SU-DHL-6 (cell line): ENCODE measurements at regions not wholly inside any gene's neighbourhood (a gene's known extent, or its start where the extent isn't known, plus 50 kb on each side); places are given as distances from the start of the nearest gene placed in this dataset.

Experiments
- H2AFZ ChIP-seq: fragments of 200-600 bp; sonication (generic); 2 replicates; pipeline ENCODE4 v1.6.1; 2014; ENCODE audit warnings: low read depth, mild to moderate bottlenecking, moderate library complexity, mixed read lengths, antibody characterized with exemption, low read length; ENCODE audit not compliant: severe bottlenecking
- H3F3A ChIP-seq: fragments of 200-600 bp; shearing (Covaris generic); 2 replicates; pipeline ENCODE4 v1.6.0; 2016; ENCODE audit warnings: antibody characterized with exemption, mild to moderate bottlenecking; ENCODE audit not compliant: insufficient read depth
- H3K27ac ChIP-seq: fragments of 200-600 bp; sonication (generic); 2 replicates; pipeline ENCODE4 v1.5.1; 2016; ENCODE audit warnings: low read depth, mild to moderate bottlenecking, low read length, moderate library complexity, mixed read lengths
- H3K27me3 ChIP-seq: fragments of 200-600 bp; sonication (generic), shearing (Covaris generic); 2 replicates; pipeline ENCODE4 v1.6.0; 2014; ENCODE audit warnings: mild to moderate bottlenecking, low read length
- H3K36me3 ChIP-seq: fragments of 200-600 bp; sonication (generic); 2 replicates; pipeline ENCODE4 v1.6.1; 2014; ENCODE audit warnings: mild to moderate bottlenecking, low read length, mixed read lengths
- H3K4me2 ChIP-seq: fragments of 300-600, 200-600 bp; shearing (Covaris generic), sonication (generic); 2 replicates; pipeline ENCODE4 v1.6.0; 2014; ENCODE audit warnings: low read length, low read depth, mild to moderate bottlenecking; ENCODE audit not compliant: poor library complexity, severe bottlenecking
- H3K4me3 ChIP-seq: fragments of 200-600 bp; sonication (generic); 2 replicates; pipeline ENCODE4 v1.5.1; 2014; ENCODE audit warnings: antibody characterized with exemption, low read length, mild to moderate bottlenecking, mixed read lengths; ENCODE audit not compliant: insufficient read depth, poor library complexity, severe bottlenecking
- H3K79me2 ChIP-seq: fragments of 200-600 bp; sonication (generic); 2 replicates; pipeline ENCODE4 v1.6.1; 2014; ENCODE audit warnings: mild to moderate bottlenecking, low read length, moderate library complexity; ENCODE audit not compliant: insufficient read depth
- H3K9ac ChIP-seq: fragments of 200-600 bp; sonication (generic); 2 replicates; pipeline ENCODE4 v1.7.0; 2014; ENCODE audit warnings: mild to moderate bottlenecking, low read length
- H3K9me2 ChIP-seq: fragments of 200-600 bp; sonication (generic); replicated peaks from 2 replicates; pipeline ENCODE4 v1.6.1; 2014; ENCODE audit warnings: low read length; ENCODE audit not compliant: insufficient read depth
- H3K9me3 ChIP-seq: fragments of 200-600 bp; sonication (generic); 2 replicates; pipeline ENCODE4 v1.6.1; 2014; ENCODE audit warnings: low read length, mixed read lengths; ENCODE audit not compliant: insufficient read depth
- H4K20me1 ChIP-seq: fragments of 200-600 bp; sonication (generic); 2 replicates; pipeline ENCODE4 v1.6.1; 2014; ENCODE audit warnings: low read depth, mild to moderate bottlenecking, antibody characterized with exemption, low read length, moderate library complexity, mixed read lengths
- CTCF ChIP-seq: fragments of 200-600 bp; sonication (generic); IDR thresholded peaks from one replicate; pipeline ENCODE4 v1.5.1; 2017; ENCODE audit warnings: antibody characterized with exemption, mild to moderate bottlenecking, low read length, moderate library complexity; ENCODE audit not compliant: insufficient read depth, poor library complexity, severe bottlenecking
- EZH2phosphoT487 ChIP-seq: fragments of 200-600 bp; sonication (generic), shearing (Covaris generic); conservative IDR thresholded peaks from 2 replicates; pipeline ENCODE4 v1.6.1; 2018; ENCODE audit warnings: mild to moderate bottlenecking, antibody characterized with exemption, low read length, moderate library complexity, mixed read lengths

GRCh38 chr5:123997462-123998215, 485.7 kb downstream of the CSNK1G3 start:
- no peaks in the 10 kb centered on the region for H3K36me3 ChIP-seq
- H3K27ac ChIP-seq, result no peak overlapping the region
- H3K4me2 ChIP-seq, result no peak overlapping the region
- H3K9me2 ChIP-seq, result no peaks in the 10 kb centered on the region
- no peaks in the 10 kb centered on the region for H3K79me2 ChIP-seq
- no peak overlapping the region for H3K9ac ChIP-seq
- no peak overlapping the region for H2AFZ ChIP-seq
- no peak for TF ChIP-seq CTCF
- TF ChIP-seq EZH2phosphoT487, result no peak
- no peaks in the 10 kb centered on the region for H4K20me1 ChIP-seq
- H3K4me3 ChIP-seq, result no peak overlapping the region
- no peaks in the 10 kb centered on the region for H3K9me3 ChIP-seq
- no peaks in the 10 kb centered on the region for H3K27me3 ChIP-seq
- no peaks in the 10 kb centered on the region for H3F3A ChIP-seq

- H3K9me2 ChIP-seq, result no peaks in the 10 kb centered on the region
- H4K20me1 ChIP-seq, result no peaks in the 10 kb centered on the region
- H3K79me2 ChIP-seq, result no peaks in the 10 kb centered on the region
- H3K36me3 ChIP-seq, result no peaks in the 10 kb centered on the region
- no peak overlapping the region for H3K4me3 ChIP-seq
- H3K9ac ChIP-seq, result no peak overlapping the region
- no peak overlapping the region for H3K4me2 ChIP-seq
- H3K27me3 ChIP-seq, result no peaks in the 10 kb centered on the region
- no peak for TF ChIP-seq CTCF
- no peak for TF ChIP-seq EZH2phosphoT487
- no peaks in the 10 kb centered on the region for H3K9me3 ChIP-seq
- no peaks in the 10 kb centered on the region for H3F3A ChIP-seq
- H2AFZ ChIP-seq, result no peak overlapping the region
- H3K27ac ChIP-seq, result no peak overlapping the region
Observed at GRCh38 chr5:123997064-123997461, 485.1 kb downstream of the CSNK1G3 start.

- TF ChIP-seq EZH2phosphoT487, result no peak
- TF ChIP-seq CTCF, result no peak
- Histone ChIP-seq H3K27me3 (no peaks in the 10 kb centered on the region), H3F3A (no peaks in the 10 kb centered on the region), H3K9ac (no peak overlapping the region), H3K36me3 (no peaks in the 10 kb centered on the region), H4K20me1 (no peaks in the 10 kb centered on the region), H2AFZ (no peak overlapping the region), H3K4me2 (no peak overlapping the region), H3K4me3 (no peak overlapping the region), H3K79me2 (no peaks in the 10 kb centered on the region), H3K9me2 (no peaks in the 10 kb centered on the region), H3K9me3 (no peaks in the 10 kb centered on the region), H3K27ac (no peak overlapping the region)
Observed at GRCh38 chr5:123992641-123993040, 480.7 kb downstream of the CSNK1G3 start.
